ENCODE measurements at regions not wholly inside any gene's neighbourhood (a gene's known extent, or its start where the extent isn't known, plus 50 kb on each side); places are given as distances from the start of the nearest gene placed in this dataset.

DNA sequence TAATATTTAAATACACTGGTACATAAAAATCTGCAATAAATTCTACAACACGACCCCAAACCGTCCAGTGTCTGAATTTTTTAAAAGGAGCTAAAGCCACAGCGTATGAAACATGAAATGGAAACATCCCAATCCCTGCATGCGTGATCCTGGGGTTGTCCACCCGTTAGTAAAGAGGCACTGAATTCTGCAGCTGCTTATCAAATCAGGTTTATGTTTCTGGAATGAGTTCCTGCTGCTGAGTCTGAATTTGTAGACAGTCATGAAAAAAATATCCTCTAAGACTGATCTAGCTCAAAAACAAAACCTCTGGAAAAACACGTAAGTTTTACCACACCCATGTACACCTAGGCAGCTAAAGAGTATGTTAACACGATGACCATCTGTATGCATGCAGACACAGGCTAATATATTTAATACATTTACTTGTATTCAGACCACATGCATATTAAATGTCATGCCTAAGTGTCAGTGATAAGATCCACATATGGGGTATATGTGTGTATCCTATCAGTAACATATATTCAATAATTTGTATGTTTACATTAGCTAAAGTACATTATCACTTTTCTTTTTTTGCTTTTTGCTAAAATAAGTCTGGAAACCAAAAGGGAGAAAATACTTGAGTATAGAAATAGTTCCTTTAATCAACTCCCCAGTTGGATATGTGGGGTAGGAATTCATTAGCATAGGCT is 420.5 kb upstream of the PSMD7 start:
- Histone ChIP-seq H3K4me3 (ENCODE audit: low read length) (no peak overlapping the region), H3K27me3 (ENCODE audit: low read depth, low read length) (peaks cover 54% of the 10 kb centered on the region), H3K79me2 (ENCODE audit: low read length) (no peaks in the 10 kb centered on the region), H3K4me2 (ENCODE audit: low read length) (no peak overlapping the region), H3K9me3 (ENCODE audit: insufficient read depth, low read length) (no peaks in the 10 kb centered on the region), H4K20me1 (ENCODE audit: insufficient read depth, low read length) (no peaks in the 10 kb centered on the region), H3K4me1 (ENCODE audit: low read length) (no peaks in the 10 kb centered on the region), H3K36me3 (replicated peaks; ENCODE audit: low read depth, low read length) (no peaks in the 10 kb centered on the region), H3K27ac (ENCODE audit: low read length) (no peak overlapping the region), H3K9ac (ENCODE audit: low read length) (no peak overlapping the region), H2AFZ (ENCODE audit: low read depth, low read length) (no peak overlapping the region)
- no peak for TF ChIP-seq EZH2phosphoT487 (IDR thresholded peaks at IDR 0.05; ENCODE audit: low read depth)
- TF ChIP-seq, protein P1, sequence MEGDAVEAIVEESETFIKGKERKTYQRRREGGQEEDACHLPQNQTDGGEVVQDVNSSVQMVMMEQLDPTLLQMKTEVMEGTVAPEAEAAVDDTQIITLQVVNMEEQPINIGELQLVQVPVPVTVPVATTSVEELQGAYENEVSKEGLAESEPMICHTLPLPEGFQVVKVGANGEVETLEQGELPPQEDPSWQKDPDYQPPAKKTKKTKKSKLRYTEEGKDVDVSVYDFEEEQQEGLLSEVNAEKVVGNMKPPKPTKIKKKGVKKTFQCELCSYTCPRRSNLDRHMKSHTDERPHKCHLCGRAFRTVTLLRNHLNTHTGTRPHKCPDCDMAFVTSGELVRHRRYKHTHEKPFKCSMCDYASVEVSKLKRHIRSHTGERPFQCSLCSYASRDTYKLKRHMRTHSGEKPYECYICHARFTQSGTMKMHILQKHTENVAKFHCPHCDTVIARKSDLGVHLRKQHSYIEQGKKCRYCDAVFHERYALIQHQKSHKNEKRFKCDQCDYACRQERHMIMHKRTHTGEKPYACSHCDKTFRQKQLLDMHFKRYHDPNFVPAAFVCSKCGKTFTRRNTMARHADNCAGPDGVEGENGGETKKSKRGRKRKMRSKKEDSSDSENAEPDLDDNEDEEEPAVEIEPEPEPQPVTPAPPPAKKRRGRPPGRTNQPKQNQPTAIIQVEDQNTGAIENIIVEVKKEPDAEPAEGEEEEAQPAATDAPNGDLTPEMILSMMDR (IDR thresholded peaks at IDR 0.05; ENCODE audit: low read depth, low read length) = no peak

DNA sequence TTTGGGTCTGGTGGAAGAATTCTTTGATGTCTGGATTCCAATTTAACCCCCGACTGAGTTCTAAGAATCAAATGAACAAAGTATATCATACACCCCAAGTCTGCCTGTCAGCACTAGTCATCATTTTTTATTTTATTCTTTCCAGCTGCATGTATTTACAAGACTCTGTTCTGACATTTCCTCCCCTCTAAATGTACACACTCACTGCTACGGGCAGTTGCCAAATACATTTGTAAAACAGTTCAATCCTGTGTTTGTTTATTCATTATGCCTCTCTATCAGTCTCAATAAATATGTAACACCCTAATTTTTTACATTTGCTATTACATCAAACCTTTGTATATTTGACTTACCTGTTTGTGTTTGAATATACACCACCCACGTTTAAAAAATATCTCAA is 422.3 kb upstream of the PSMD7 start:
- H2AFZ ChIP-seq (ENCODE audit: low read depth, low read length) = no peak overlapping the region
- H3K4me3 ChIP-seq (ENCODE audit: low read length) = no peak overlapping the region
- H3K4me1 ChIP-seq (ENCODE audit: low read length) = no peaks in the 10 kb centered on the region
- no peak overlapping the region for H3K9ac ChIP-seq (ENCODE audit: low read length)
- no peak for TF ChIP-seq EZH2phosphoT487 (IDR thresholded peaks at IDR 0.05; ENCODE audit: low read depth)
- TF ChIP-seq, protein P1 (IDR thresholded peaks at IDR 0.05; ENCODE audit: low read depth, low read length) = no peak
- no peak overlapping the region for H3K27ac ChIP-seq (ENCODE audit: low read length)
- H3K4me2 ChIP-seq (ENCODE audit: low read length) = no peak overlapping the region
- H3K79me2 ChIP-seq (ENCODE audit: low read length) = no peaks in the 10 kb centered on the region
- peaks cover 47% of the 10 kb centered on the region for H3K27me3 ChIP-seq (ENCODE audit: low read depth, low read length)
- H3K9me3 ChIP-seq (ENCODE audit: insufficient read depth, low read length) = no peaks in the 10 kb centered on the region
- H4K20me1 ChIP-seq (ENCODE audit: insufficient read depth, low read length) = no peaks in the 10 kb centered on the region
- no peaks in the 10 kb centered on the region for H3K36me3 ChIP-seq (replicated peaks; ENCODE audit: low read depth, low read length)

GRCh38 chr16:73873643-73874042 is 423.0 kb upstream of the PSMD7 start:
- TF ChIP-seq EZH2phosphoT487 (IDR thresholded peaks at IDR 0.05; ENCODE audit: low read depth) = no peak
- TF ChIP-seq, protein P1 (IDR thresholded peaks at IDR 0.05; ENCODE audit: low read depth, low read length) = no peak
- Histone ChIP-seq H4K20me1 (ENCODE audit: insufficient read depth, low read length) (no peaks in the 10 kb centered on the region), H3K9ac (ENCODE audit: low read length) (no peak overlapping the region), H3K4me1 (ENCODE audit: low read length) (no peaks in the 10 kb centered on the region), H3K9me3 (ENCODE audit: insufficient read depth, low read length) (no peaks in the 10 kb centered on the region), H3K79me2 (ENCODE audit: low read length) (no peaks in the 10 kb centered on the region), H2AFZ (ENCODE audit: low read depth, low read length) (0 out of 2 replicates have a peak overlapping the region, but pooled peaks have one; percentile 12), H3K36me3 (replicated peaks; ENCODE audit: low read depth, low read length) (no peaks in the 10 kb centered on the region), H3K27ac (ENCODE audit: low read length) (no peak overlapping the region), H3K27me3 (ENCODE audit: low read depth, low read length) (peaks cover 45% of the 10 kb centered on the region), H3K4me2 (ENCODE audit: low read length) (no peak overlapping the region), H3K4me3 (ENCODE audit: low read length) (no peak overlapping the region)

- H3K9me3 ChIP-seq (ENCODE audit: insufficient read depth, low read length) = no peaks in the 10 kb centered on the region
- TF ChIP-seq EZH2phosphoT487 (IDR thresholded peaks at IDR 0.05; ENCODE audit: low read depth) = no peak
- TF ChIP-seq, protein P1 (IDR thresholded peaks at IDR 0.05; ENCODE audit: low read depth, low read length) = no peak
- H3K27me3 ChIP-seq (ENCODE audit: low read depth, low read length) = peaks cover 42% of the 10 kb centered on the region
- no peak overlapping the region for H3K4me2 ChIP-seq (ENCODE audit: low read length)
- no peaks in the 10 kb centered on the region for H4K20me1 ChIP-seq (ENCODE audit: insufficient read depth, low read length)
- no peaks in the 10 kb centered on the region for H3K4me1 ChIP-seq (ENCODE audit: low read length)
- H3K79me2 ChIP-seq (ENCODE audit: low read length) = no peaks in the 10 kb centered on the region
- no peak overlapping the region for H2AFZ ChIP-seq (ENCODE audit: low read depth, low read length)
- no peak overlapping the region for H3K9ac ChIP-seq (ENCODE audit: low read length)
- no peak overlapping the region for H3K4me3 ChIP-seq (ENCODE audit: low read length)
- no peak overlapping the region for H3K27ac ChIP-seq (ENCODE audit: low read length)
- H3K36me3 ChIP-seq (replicated peaks; ENCODE audit: low read depth, low read length) = no peaks in the 10 kb centered on the region
These were observed 423.8 kb upstream of the PSMD7 start for GRCh38 chr16:73872856-73873255.
